HG03575 (cell line): ENCODE measurements at regions not wholly inside any gene's neighbourhood (a gene's known extent, or its start where the extent isn't known, plus 50 kb on each side); places are given as distances from the start of the nearest gene placed in this dataset.

Experiments used
- ATAC-seq: cut with Tn5 transposase; IDR thresholded peaks from one replicate; pipeline ENCODE4 v1.9.1; 2021; ENCODE audit not compliant: unreplicated experiment, insufficient number of reproducible peaks, low FRiP score; ENCODE audit errors: extremely low read depth

- no peak for ATAC-seq
Measured at GRCh38 chr6:163721435-163721834, 306.9 kb downstream of the QKI start.

- no peak for ATAC-seq
Measured at GRCh38 chr6:163720460-163721235, 306.1 kb downstream of the QKI start.

GRCh38 chr6:163720005-163720404, 305.5 kb downstream of the QKI start:
- no peak for ATAC-seq

- ATAC-seq, result no peak
Measured at GRCh38 chr6:163719028-163719742, 304.7 kb downstream of the QKI start.

GRCh38 chr6:163718537-163718936, 304.0 kb downstream of the QKI start:
- ATAC-seq, result no peak

- no peak for ATAC-seq
Measured at GRCh38 chr6:163717106-163717764, 302.7 kb downstream of the QKI start.

GRCh38 chr6:163716690-163717089, 302.2 kb downstream of the QKI start:
- no peak for ATAC-seq

GRCh38 chr6:163715846-163716245, 301.3 kb downstream of the QKI start:
- no peak for ATAC-seq

- ATAC-seq, result no peak
Measured at GRCh38 chr6:163714179-163714578, 299.7 kb downstream of the QKI start.

GRCh38 chr6:163712981-163713380, 298.5 kb downstream of the QKI start:
- ATAC-seq, result no peak

GRCh38 chr6:163712566-163712961, 298.0 kb downstream of the QKI start:
- ATAC-seq, result no peak

- ATAC-seq, result no peak
Measured at GRCh38 chr6:163711615-163712565, 297.4 kb downstream of the QKI start.

GRCh38 chr6:163710532-163711470, 296.3 kb downstream of the QKI start:
- no peak for ATAC-seq

- ATAC-seq, result no peak
Measured at GRCh38 chr6:163709693-163710092, 295.2 kb downstream of the QKI start.

- ATAC-seq, result no peak
Measured at GRCh38 chr6:163709255-163709654, 294.7 kb downstream of the QKI start.

GRCh38 chr6:163708466-163708865, 293.9 kb downstream of the QKI start:
- ATAC-seq, result peak; percentile 31

GRCh38 chr6:163707387-163708355, 293.2 kb downstream of the QKI start:
- ATAC-seq, result peak; percentile 28
